HEK293T (cell line): ENCODE measurements at regions not wholly inside any gene's neighbourhood (a gene's known extent, or its start where the extent isn't known, plus 50 kb on each side); places are given as distances from the start of the nearest gene placed in this dataset.

Experiments used
- ARNT ChIP-seq: fragments of 450-650 bp; IDR thresholded peaks from 2 replicates; pipeline ENCODE4 v1.6.1; 2017; ENCODE audit warnings: mild to moderate bottlenecking
- BHLHE40 ChIP-seq: fragments of 450-650 bp; IDR thresholded peaks from 2 replicates; pipeline ENCODE4 v1.6.1; 2016; ENCODE audit warnings: mild to moderate bottlenecking, moderate library complexity, borderline replicate concordance
- ELF4 ChIP-seq: fragments of 450-650 bp; IDR thresholded peaks from 2 replicates; pipeline ENCODE4 v1.6.1; 2017; ENCODE audit warnings: antibody characterized with exemption
- FOXK2 ChIP-seq: fragments of 450-650 bp; IDR thresholded peaks from 2 replicates; pipeline ENCODE4 v1.6.1; 2016; ENCODE audit warnings: mild to moderate bottlenecking
- L3MBTL2 ChIP-seq: fragments of 450-650 bp; conservative IDR thresholded peaks from 2 replicates; pipeline ENCODE4 v1.6.1; 2016; ENCODE audit warnings: mild to moderate bottlenecking
- LEF1 ChIP-seq: fragments of 450-650 bp; IDR thresholded peaks from 2 replicates; pipeline ENCODE4 v1.6.1; 2017; ENCODE audit warnings: mild to moderate bottlenecking, borderline replicate concordance
- SP1 ChIP-seq: fragments of 450-650 bp; IDR thresholded peaks from 2 replicates; pipeline ENCODE4 v1.6.1; 2017
- SUZ12 ChIP-seq: fragments of 450-650 bp; IDR thresholded peaks from 2 replicates; pipeline ENCODE4 v1.6.1; 2016; ENCODE audit warnings: mild to moderate bottlenecking

GRCh38 chr3:194057570-194058188, 78.3 kb upstream of the HES1 start:
- TF ChIP-seq SP1, result no peak
- no peak for TF ChIP-seq SUZ12
- no peak for TF ChIP-seq BHLHE40
- TF ChIP-seq FOXK2, result no peak
- TF ChIP-seq LEF1, result no peak
- no peak for TF ChIP-seq ELF4
- TF ChIP-seq ARNT, result no peak
- no peak for TF ChIP-seq L3MBTL2
